Activated CD4-positive, CD25-positive, alpha-beta regulatory T cell treated with anti-CD3 and anti-CD28 coated beads, Interleukin-2, amount 50 U/mL, for 16 hours (primary cell): ENCODE measurements at regions not wholly inside any gene's neighbourhood (a gene's known extent, or its start where the extent isn't known, plus 50 kb on each side); places are given as distances from the start of the nearest gene placed in this dataset.
"Not testable (repeated sequence)": the region's sequence is repeated elsewhere in the genome, so short reads cannot be mapped to it uniquely, and the experiment has no call there.

Source experiments
- DNase-seq: peaks from one replicate; pipeline ENCODE4 v3.0.0-alpha.2; 2020; ENCODE audit warnings: low read depth, low spot score

GRCh38 chr6:19605624-19606023 lies 231.5 kb upstream of the ID4 start:
- DNase-seq = no peak

- DNase-seq = no peak
Observed at GRCh38 chr6:19608546-19608945, 228.6 kb upstream of the ID4 start.

GRCh38 chr6:19609972-19610641 lies 227.1 kb upstream of the ID4 start:
- no peak for DNase-seq

- not testable (repeated sequence) for DNase-seq
Observed at GRCh38 chr6:19612672-19613466, 224.3 kb upstream of the ID4 start.

GRCh38 chr6:19613678-19614077 lies 223.5 kb upstream of the ID4 start:
- no peak for DNase-seq

- DNase-seq = no peak
Observed at GRCh38 chr6:19616022-19616421, 221.1 kb upstream of the ID4 start.

GRCh38 chr6:19632230-19632629 lies 204.9 kb upstream of the ID4 start:
- no peak for DNase-seq

- no peak for DNase-seq
Observed at GRCh38 chr6:19632786-19633185, 204.4 kb upstream of the ID4 start.

- DNase-seq = no peak
Observed at GRCh38 chr6:19635728-19636127, 201.4 kb upstream of the ID4 start.

GRCh38 chr6:19637010-19637409 lies 200.2 kb upstream of the ID4 start:
- no peak for DNase-seq

GRCh38 chr6:19638931-19639330 lies 198.2 kb upstream of the ID4 start:
- DNase-seq = no peak

GRCh38 chr6:19643287-19643686 lies 193.9 kb upstream of the ID4 start:
- DNase-seq = no peak

GRCh38 chr6:19643713-19644112 lies 193.5 kb upstream of the ID4 start:
- DNase-seq = no peak

GRCh38 chr6:19655744-19656143 lies 181.4 kb upstream of the ID4 start:
- DNase-seq = no peak

- no peak for DNase-seq
Observed at GRCh38 chr6:19660123-19660910, 176.9 kb upstream of the ID4 start.

GRCh38 chr6:19662911-19663310 lies 174.3 kb upstream of the ID4 start:
- no peak for DNase-seq

GRCh38 chr6:19663479-19663878 lies 173.7 kb upstream of the ID4 start:
- DNase-seq = no peak

GRCh38 chr6:19664050-19664449 lies 173.1 kb upstream of the ID4 start:
- no peak for DNase-seq

- DNase-seq = no peak
Observed at GRCh38 chr6:19664878-19665612, 172.1 kb upstream of the ID4 start.

GRCh38 chr6:19665613-19665909 lies 171.6 kb upstream of the ID4 start:
- DNase-seq = no peak

GRCh38 chr6:19668710-19669109 lies 168.5 kb upstream of the ID4 start:
- DNase-seq = no peak

GRCh38 chr6:19669206-19669605 lies 168.0 kb upstream of the ID4 start:
- no peak for DNase-seq
